ENCODE measurements at regions not wholly inside any gene's neighbourhood (a gene's known extent, or its start where the extent isn't known, plus 50 kb on each side); places are given as distances from the start of the nearest gene placed in this dataset.

DNA sequence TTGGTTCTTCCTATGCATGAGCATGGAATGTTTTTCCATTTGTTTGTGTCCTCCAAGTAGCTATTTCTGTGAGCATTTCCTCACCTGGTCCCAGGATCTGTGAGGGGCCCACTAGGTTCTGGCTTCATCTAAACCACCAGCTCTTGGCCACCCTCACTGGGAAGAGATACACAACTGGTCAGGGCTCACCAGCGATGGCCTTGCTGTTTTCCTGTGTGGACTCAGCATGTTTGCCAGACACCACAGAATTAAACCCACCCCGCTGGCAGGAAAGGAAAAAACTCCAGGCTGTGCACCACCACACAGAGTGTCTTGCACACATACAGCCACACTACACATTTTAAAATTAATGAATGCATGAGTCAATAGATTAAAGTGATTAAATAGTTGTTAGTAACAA, 65.1 kb upstream of the NXT1 start:
- H3K4me1 ChIP-seq = peaks cover 0 to 8% of the 10 kb centered on the region in 2 donors
- H3K27me3 ChIP-seq = no peaks in the 10 kb centered on the region
- TF ChIP-seq, protein P1, sequence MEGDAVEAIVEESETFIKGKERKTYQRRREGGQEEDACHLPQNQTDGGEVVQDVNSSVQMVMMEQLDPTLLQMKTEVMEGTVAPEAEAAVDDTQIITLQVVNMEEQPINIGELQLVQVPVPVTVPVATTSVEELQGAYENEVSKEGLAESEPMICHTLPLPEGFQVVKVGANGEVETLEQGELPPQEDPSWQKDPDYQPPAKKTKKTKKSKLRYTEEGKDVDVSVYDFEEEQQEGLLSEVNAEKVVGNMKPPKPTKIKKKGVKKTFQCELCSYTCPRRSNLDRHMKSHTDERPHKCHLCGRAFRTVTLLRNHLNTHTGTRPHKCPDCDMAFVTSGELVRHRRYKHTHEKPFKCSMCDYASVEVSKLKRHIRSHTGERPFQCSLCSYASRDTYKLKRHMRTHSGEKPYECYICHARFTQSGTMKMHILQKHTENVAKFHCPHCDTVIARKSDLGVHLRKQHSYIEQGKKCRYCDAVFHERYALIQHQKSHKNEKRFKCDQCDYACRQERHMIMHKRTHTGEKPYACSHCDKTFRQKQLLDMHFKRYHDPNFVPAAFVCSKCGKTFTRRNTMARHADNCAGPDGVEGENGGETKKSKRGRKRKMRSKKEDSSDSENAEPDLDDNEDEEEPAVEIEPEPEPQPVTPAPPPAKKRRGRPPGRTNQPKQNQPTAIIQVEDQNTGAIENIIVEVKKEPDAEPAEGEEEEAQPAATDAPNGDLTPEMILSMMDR (IDR thresholded peaks at IDR 0.05) = no peak
- H3K27ac ChIP-seq = no peak overlapping the region
- H3K9me3 ChIP-seq = no peaks in the 10 kb centered on the region
- H3K4me3 ChIP-seq = no peak overlapping the region
- no peaks in the 10 kb centered on the region for H3K36me3 ChIP-seq
- ATAC-seq (no peak), DNase-seq (no peak)
- intact Hi-C loops (cut with DNase I) = no loop called here

DNA sequence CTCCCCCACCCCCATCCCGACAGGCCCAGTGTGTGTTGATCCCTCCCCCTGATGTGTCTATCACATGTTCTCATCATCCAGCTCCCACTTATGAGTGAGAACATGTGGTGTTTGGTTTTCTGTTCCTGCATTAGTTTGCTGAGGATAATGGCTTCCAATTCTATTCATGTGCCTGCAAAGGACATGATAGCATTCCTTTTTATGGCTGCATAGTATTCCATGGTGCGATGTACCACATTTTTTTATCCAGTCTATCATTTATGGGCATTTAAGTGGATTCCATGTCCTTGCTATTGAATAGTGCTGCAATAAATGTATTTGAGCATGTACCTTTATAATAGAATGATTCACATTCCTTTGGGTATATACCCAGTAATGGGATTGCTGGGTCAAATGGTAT, 66.6 kb upstream of the NXT1 start:
- Histone ChIP-seq H3K9me3 (no peaks in the 10 kb centered on the region), H3K4me3 (no peak overlapping the region), H3K27ac (no peak overlapping the region), H3K27me3 (no peaks in the 10 kb centered on the region), H3K4me1 (no peaks in the 10 kb centered on the region), H3K36me3 (no peaks in the 10 kb centered on the region)
- TF ChIP-seq, protein P1 (IDR thresholded peaks at IDR 0.05) = no peak
- intact Hi-C loops (cut with DNase I) = no loop called here
- DNase-seq (no peak), ATAC-seq (no peak)

DNA sequence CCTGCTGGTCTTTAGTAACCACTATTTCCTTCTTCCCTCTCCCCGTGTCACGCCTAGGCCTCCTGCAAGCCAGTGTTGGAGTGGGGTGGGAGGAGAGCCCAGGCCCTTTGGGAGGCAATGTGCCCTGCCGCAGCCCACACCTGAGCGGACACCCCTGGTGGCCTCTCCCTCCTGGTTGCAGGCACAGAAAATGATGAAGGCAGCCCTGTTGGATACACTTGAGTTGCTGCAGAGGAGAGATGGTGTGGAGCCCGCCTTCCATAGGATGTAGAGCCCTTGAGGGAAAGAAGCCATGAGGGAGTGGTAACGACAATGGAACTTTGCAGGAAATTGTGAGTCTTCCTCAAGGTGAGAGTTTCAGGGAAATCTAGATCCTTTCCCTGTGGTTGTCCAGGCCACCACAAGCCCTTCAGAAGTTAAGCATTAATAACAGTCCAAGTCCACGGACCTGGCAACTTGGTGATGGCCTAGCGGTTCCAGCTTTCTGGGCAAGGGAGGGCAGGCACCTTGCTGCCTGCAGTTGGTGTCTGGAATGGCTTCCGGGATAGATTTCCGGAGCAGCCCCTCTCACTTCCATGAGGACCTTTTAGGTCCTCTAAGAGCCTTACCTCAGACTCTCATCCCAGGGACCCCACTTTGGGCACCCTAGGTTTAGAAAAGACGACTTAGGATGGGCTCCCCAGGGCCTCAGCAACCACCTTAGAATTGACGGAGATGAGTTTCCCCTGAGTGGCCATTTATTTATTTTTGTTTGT, 67.3 kb upstream of the NXT1 start:
- H3K27ac ChIP-seq = no peak overlapping the region
- H3K4me1 ChIP-seq = no peaks in the 10 kb centered on the region
- H3K9me3 ChIP-seq = no peaks in the 10 kb centered on the region
- DNase-seq (no peak), ATAC-seq (no peak)
- no peaks in the 10 kb centered on the region for H3K27me3 ChIP-seq
- H3K4me3 ChIP-seq = no peak overlapping the region
- intact Hi-C loops (cut with DNase I) = no loop called here
- no peaks in the 10 kb centered on the region for H3K36me3 ChIP-seq
- TF ChIP-seq, protein P1 (IDR thresholded peaks at IDR 0.05) = no peak

DNA sequence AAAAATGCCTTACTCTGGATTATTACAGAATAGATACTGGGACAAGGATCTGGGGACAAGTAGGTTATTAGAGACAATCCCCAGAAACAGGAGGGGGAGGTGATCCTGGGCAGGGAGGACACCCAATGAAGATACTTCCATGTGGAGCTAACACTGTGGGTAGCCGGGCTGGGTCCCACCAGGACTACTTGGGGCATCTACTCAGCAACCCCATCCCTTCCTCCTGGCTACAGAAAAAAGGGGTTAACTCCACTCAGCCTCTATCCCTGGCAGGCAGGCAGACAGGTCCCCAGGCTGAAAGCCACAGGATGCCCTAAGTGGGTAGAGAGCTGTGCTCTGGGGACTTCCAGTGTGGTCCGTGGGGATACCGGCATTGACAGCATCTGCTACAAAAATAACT, 68.0 kb upstream of the NXT1 start:
- ATAC-seq = no peak
- Histone ChIP-seq H3K36me3 (no peaks in the 10 kb centered on the region), H3K9me3 (no peaks in the 10 kb centered on the region), H3K4me1 (no peaks in the 10 kb centered on the region), H3K27me3 (no peaks in the 10 kb centered on the region), H3K27ac (no peak overlapping the region), H3K4me3 (no peak overlapping the region)
- intact Hi-C loops (cut with DNase I) = no loop called here
- TF ChIP-seq, protein P1 (IDR thresholded peaks at IDR 0.05) = no peak
- DNase-seq = no peak

DNA sequence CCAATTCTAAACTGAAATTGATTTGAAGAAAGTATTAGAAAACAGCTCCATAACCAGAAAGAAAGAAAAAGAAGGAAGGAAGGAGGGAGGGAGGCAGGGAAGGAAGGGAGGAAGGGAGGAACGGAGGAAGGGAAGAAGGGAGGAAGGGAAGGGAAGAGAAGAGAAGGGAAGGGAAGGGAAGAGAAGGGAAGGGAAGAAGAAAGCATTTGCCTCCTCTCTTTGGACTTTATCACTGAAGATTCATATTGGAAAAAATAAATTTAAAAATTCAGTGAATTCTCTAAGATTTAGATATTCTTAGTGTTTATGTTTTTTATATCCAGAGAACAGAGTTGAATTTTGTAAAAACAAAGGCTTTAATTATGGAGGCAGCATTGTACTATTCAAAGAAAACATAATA, 68.5 kb upstream of the NXT1 start:
- no peak overlapping the region for H3K27ac ChIP-seq
- TF ChIP-seq, protein P1 (IDR thresholded peaks at IDR 0.05) = no peak
- no peaks in the 10 kb centered on the region for H3K27me3 ChIP-seq
- H3K36me3 ChIP-seq = no peaks in the 10 kb centered on the region
- H3K9me3 ChIP-seq = no peaks in the 10 kb centered on the region
- no peak overlapping the region for H3K4me3 ChIP-seq
- no peak for DNase-seq
- ATAC-seq = no peak
- intact Hi-C loops (cut with DNase I) = no loop called here
- H3K4me1 ChIP-seq = no peaks in the 10 kb centered on the region
